ENCODE measurements at regions not wholly inside any gene's neighbourhood (a gene's known extent, or its start where the extent isn't known, plus 50 kb on each side); places are given as distances from the start of the nearest gene placed in this dataset.

- TF ChIP-seq CTCF (IDR thresholded peaks at IDR 0.05) (no peak), POLR2A (IDR thresholded peaks at IDR 0.05) (no peak)
Measured at GRCh38 chr1:103441342-103441741, 84.2 kb upstream of the RNPC3 start.

Data from uterus (tissue), 2 donors.